PC-3 (cell line): ENCODE measurements at regions not wholly inside any gene's neighbourhood (a gene's known extent, or its start where the extent isn't known, plus 50 kb on each side); places are given as distances from the start of the nearest gene placed in this dataset.

Source experiments
- ATAC-seq: fragments of 200-7000 bp; cut with Tn5 transposase; 2 replicates; pipeline ENCODE4 v1.9.1; 2020; ENCODE audit warnings: mild to moderate bottlenecking, moderate library complexity
- BruUV-seq: library from RNA; stranded (reverse); fragments of 400-500 nt; replicated peaks from 2 replicates; lab custom pipeline; 2021; lab: Mats Ljungman, UMichigan
- CTCF ChIA-PET: fragments of 300-600 bp; sonication (Branson Sonifier 250); formaldehyde crosslinking; loops from one replicate; lab custom pipeline; 2022; ENCODE audit warnings: antibody characterized with exemption; lab: Charles Lee
- POLR2A ChIA-PET: fragments of 300-600 bp; sonication (Branson Sonifier 250); formaldehyde crosslinking; loops from one replicate; lab custom pipeline; 2022; ENCODE audit warnings: antibody characterized with exemption; ENCODE audit not compliant: unreplicated experiment; lab: Charles Lee
- DNase-seq: peaks from one replicate; pipeline ENCODE4 v3.0.0-alpha.2; 2015
- H2AFZ ChIP-seq: fragments of 300-600 bp; sonication (generic); 2 replicates; pipeline ENCODE4 v1.6.0; 2016; ENCODE audit warnings: antibody characterized with exemption, low read length
- H3F3A ChIP-seq: fragments of 300-600 bp; sonication (generic); one replicate; pipeline ENCODE4 v1.6.0; 2017; ENCODE audit warnings: antibody characterized with exemption, low read length, control low read depth, mild to moderate bottlenecking; ENCODE audit not compliant: unreplicated experiment
- H3K27ac ChIP-seq: fragments of 300-600 bp; sonication (generic); 2 replicates; pipeline ENCODE4 v1.5.1; 2016; ENCODE audit warnings: mild to moderate bottlenecking, low read length
- H3K27me3 ChIP-seq: fragments of 300-600 bp; sonication (generic); 2 replicates; pipeline ENCODE4 v1.6.1; 2016; ENCODE audit warnings: low read length, mixed read lengths
- H3K36me3 ChIP-seq: fragments of 300-600 bp; sonication (generic); 2 replicates; pipeline ENCODE4 v1.6.1; 2016; ENCODE audit warnings: low read depth, mixed run types, low read length, mixed read lengths
- H3K4me1 ChIP-seq: fragments of 300-600 bp; sonication (generic); 2 replicates; pipeline ENCODE4 v1.5.1; 2016; ENCODE audit warnings: low read length; ENCODE audit not compliant: insufficient read depth
- H3K4me2 ChIP-seq: fragments of 300-600 bp; sonication (generic); 2 replicates; pipeline ENCODE4 v1.6.0; 2016; ENCODE audit warnings: low read length
- H3K4me3 ChIP-seq: fragments of 300-600 bp; sonication (generic); 2 replicates; pipeline ENCODE4 v1.5.1; 2016; ENCODE audit warnings: mild to moderate bottlenecking, low read length, mixed read lengths
- H3K79me2 ChIP-seq: fragments of 300-600 bp; sonication (generic); 2 replicates; pipeline ENCODE4 v1.6.1; 2017; ENCODE audit warnings: low read length, mixed read lengths
- H3K9ac ChIP-seq: fragments of 300-600 bp; sonication (generic); 2 replicates; pipeline ENCODE4 v1.6.0; 2016; ENCODE audit warnings: mild to moderate bottlenecking, low read length
- H3K9me2 ChIP-seq: fragments of 300-600 bp; sonication (generic); replicated peaks from 2 replicates; pipeline ENCODE4 v1.6.1; 2016; ENCODE audit warnings: mixed run types, low read length, mixed read lengths
- H3K9me3 ChIP-seq: fragments of 300-600 bp; sonication (generic); 2 replicates; pipeline ENCODE4 v1.6.1; 2016; ENCODE audit warnings: low read length, mixed read lengths
- H4K20me1 ChIP-seq: fragments of 300-600 bp; sonication (generic); 2 replicates; pipeline ENCODE4 v1.6.1; 2016; ENCODE audit warnings: low read length, mixed read lengths
- CTCF ChIP-seq: fragments of 300-600 bp; sonication (generic); conservative IDR thresholded peaks from 2 replicates; pipeline ENCODE4 v1.5.1; 2017; ENCODE audit warnings: antibody characterized with exemption, low read depth, mild to moderate bottlenecking, low read length
- EZH2 ChIP-seq: fragments of 300-600 bp; sonication (generic); IDR thresholded peaks from one replicate; pipeline ENCODE4 v1.6.1; 2017; ENCODE audit warnings: antibody characterized with exemption, mild to moderate bottlenecking, low read length; ENCODE audit not compliant: unreplicated experiment
- EZH2phosphoT487 ChIP-seq: fragments of 300-600 bp; sonication (generic); IDR thresholded peaks from 2 replicates; pipeline ENCODE4 v1.6.1; 2018; ENCODE audit warnings: mild to moderate bottlenecking, antibody characterized with exemption, low read length, borderline replicate concordance
- intact Hi-C: fragments of 100-400 bp; cut with micrococcal nuclease; formaldehyde crosslinking; loops from 2 replicates; pipeline ENCODE4 v1.9.0; 2023

GRCh38 chr15:81981908-81982307 lies 63.9 kb downstream of the MEX3B start:
- Histone ChIP-seq H4K20me1 (no peaks in the 10 kb centered on the region), H2AFZ (no peak overlapping the region), H3K27ac (no peak overlapping the region), H3K79me2 (no peaks in the 10 kb centered on the region), H3K4me3 (no peak overlapping the region), H3K27me3 (no peaks in the 10 kb centered on the region; the same call in 1 of the 2 replicates), H3K36me3 (no peaks in the 10 kb centered on the region), H3K4me1 (no peaks in the 10 kb centered on the region), H3K9ac (no peak overlapping the region), H3K4me2 (no peak overlapping the region), H3F3A (no peaks in the 10 kb centered on the region), H3K9me3 (no peaks in the 10 kb centered on the region), H3K9me2 (no peaks in the 10 kb centered on the region)
- ChIA-PET CTCF (no interaction called here), POLR2A (no interaction called here)
- TF ChIP-seq EZH2: no peak
- no peak for TF ChIP-seq EZH2phosphoT487
- no peak for TF ChIP-seq CTCF
- no peak for ATAC-seq
- BruUV-seq: no TSS peak
- no peak for DNase-seq
- intact Hi-C loops: no loop called here

- H3K36me3 ChIP-seq: no peaks in the 10 kb centered on the region
- TF ChIP-seq EZH2 (no peak), CTCF (no peak), EZH2phosphoT487 (no peak)
- no TSS peak for BruUV-seq
Measured at GRCh38 chr15:81977464-81977863, 68.4 kb downstream of the MEX3B start.

GRCh38 chr15:81968691-81969090 lies 77.1 kb downstream of the MEX3B start:
- no peak overlapping the region for H3K27ac ChIP-seq
- H3K4me2 ChIP-seq: no peak overlapping the region
- ChIA-PET CTCF (no interaction called here), POLR2A (no interaction called here)
- H3K9me2 ChIP-seq: no peaks in the 10 kb centered on the region
- intact Hi-C loops: no loop called here
- BruUV-seq: no TSS peak
- H3K27me3 ChIP-seq: no peaks in the 10 kb centered on the region; the same call in 1 of the 2 replicates
- ATAC-seq (no peak), DNase-seq (no peak)
- H3K36me3 ChIP-seq: no peaks in the 10 kb centered on the region
- no peak overlapping the region for H2AFZ ChIP-seq
- H3F3A ChIP-seq: no peaks in the 10 kb centered on the region
- H3K9me3 ChIP-seq: no peaks in the 10 kb centered on the region
- H3K79me2 ChIP-seq: no peaks in the 10 kb centered on the region
- H3K4me3 ChIP-seq: no peak overlapping the region
- no peaks in the 10 kb centered on the region for H4K20me1 ChIP-seq
- no peak overlapping the region for H3K9ac ChIP-seq
- no peaks in the 10 kb centered on the region for H3K4me1 ChIP-seq
- no peak for TF ChIP-seq CTCF
- TF ChIP-seq EZH2: no peak
- no peak for TF ChIP-seq EZH2phosphoT487

More at GRCh38 chr15:81977464-81977863, 68.4 kb downstream of the MEX3B start:
- Histone ChIP-seq H3K79me2 (no peaks in the 10 kb centered on the region), H3K9me3 (no peaks in the 10 kb centered on the region), H3K4me1 (no peaks in the 10 kb centered on the region), H3K4me2 (no peak overlapping the region), H3F3A (no peaks in the 10 kb centered on the region), H3K4me3 (no peak overlapping the region), H3K9me2 (no peaks in the 10 kb centered on the region), H4K20me1 (no peaks in the 10 kb centered on the region), H3K27me3 (no peaks in the 10 kb centered on the region), H3K9ac (no peak overlapping the region), H2AFZ (no peak overlapping the region), H3K27ac (no peak overlapping the region)
- no peak for ATAC-seq
- intact Hi-C loops: no loop called here
- ChIA-PET CTCF (no interaction called here), POLR2A (no interaction called here)
- DNase-seq: no peak
